ENCODE measurements at regions not wholly inside any gene's neighbourhood (a gene's known extent, or its start where the extent isn't known, plus 50 kb on each side); places are given as distances from the start of the nearest gene placed in this dataset.

DNA sequence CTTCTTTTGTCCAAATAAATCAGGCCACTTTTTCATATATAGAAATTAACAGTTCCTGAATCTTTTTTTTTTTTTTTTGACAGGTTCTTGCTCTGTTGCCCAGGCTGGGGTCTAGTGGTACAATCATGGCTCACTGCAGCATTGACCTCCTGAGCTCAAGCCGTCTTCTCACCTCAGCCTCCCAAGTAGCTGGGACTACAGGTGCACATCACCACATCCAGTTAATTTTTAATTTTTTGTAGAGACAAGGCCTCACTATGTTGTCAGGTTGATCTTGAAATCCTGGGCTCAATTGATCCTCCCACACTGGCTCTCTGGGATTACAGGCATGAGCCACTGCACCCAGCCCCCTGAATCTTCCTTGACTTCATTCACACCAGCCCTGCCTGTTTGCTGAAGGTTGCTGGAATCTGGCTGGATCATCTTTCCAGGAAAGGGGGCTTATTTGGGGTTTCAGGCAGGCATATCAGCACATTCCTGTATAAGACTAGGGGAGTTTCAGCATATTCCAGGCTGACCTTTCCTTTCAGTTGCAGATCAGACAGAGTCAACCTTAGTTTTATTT is 78.2 kb upstream of the ARHGAP29 start (continued):
- TF ChIP-seq, protein P1, sequence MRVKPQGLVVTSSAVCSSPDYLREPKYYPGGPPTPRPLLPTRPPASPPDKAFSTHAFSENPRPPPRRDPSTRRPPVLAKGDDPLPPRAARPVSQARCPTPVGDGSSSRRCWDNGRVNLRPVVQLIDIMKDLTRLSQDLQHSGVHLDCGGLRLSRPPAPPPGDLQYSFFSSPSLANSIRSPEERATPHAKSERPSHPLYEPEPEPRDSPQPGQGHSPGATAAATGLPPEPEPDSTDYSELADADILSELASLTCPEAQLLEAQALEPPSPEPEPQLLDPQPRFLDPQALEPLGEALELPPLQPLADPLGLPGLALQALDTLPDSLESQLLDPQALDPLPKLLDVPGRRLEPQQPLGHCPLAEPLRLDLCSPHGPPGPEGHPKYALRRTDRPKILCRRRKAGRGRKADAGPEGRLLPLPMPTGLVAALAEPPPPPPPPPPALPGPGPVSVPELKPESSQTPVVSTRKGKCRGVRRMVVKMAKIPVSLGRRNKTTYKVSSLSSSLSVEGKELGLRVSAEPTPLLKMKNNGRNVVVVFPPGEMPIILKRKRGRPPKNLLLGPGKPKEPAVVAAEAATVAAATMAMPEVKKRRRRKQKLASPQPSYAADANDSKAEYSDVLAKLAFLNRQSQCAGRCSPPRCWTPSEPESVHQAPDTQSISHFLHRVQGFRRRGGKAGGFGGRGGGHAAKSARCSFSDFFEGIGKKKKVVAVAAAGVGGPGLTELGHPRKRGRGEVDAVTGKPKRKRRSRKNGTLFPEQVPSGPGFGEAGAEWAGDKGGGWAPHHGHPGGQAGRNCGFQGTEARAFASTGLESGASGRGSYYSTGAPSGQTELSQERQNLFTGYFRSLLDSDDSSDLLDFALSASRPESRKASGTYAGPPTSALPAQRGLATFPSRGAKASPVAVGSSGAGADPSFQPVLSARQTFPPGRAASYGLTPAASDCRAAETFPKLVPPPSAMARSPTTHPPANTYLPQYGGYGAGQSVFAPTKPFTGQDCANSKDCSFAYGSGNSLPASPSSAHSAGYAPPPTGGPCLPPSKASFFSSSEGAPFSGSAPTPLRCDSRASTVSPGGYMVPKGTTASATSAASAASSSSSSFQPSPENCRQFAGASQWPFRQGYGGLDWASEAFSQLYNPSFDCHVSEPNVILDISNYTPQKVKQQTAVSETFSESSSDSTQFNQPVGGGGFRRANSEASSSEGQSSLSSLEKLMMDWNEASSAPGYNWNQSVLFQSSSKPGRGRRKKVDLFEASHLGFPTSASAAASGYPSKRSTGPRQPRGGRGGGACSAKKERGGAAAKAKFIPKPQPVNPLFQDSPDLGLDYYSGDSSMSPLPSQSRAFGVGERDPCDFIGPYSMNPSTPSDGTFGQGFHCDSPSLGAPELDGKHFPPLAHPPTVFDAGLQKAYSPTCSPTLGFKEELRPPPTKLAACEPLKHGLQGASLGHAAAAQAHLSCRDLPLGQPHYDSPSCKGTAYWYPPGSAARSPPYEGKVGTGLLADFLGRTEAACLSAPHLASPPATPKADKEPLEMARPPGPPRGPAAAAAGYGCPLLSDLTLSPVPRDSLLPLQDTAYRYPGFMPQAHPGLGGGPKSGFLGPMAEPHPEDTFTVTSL (CRISPR knock-in tag; IDR thresholded peaks at IDR 0.05; ENCODE audit: borderline replicate concordance), result no peak
- TF ChIP-seq PAWR (CRISPR knock-in tag; IDR thresholded peaks at IDR 0.05; ENCODE audit: borderline replicate concordance) (no peak), ZNF713 (CRISPR knock-in tag; IDR thresholded peaks at IDR 0.05) (no peak), MED13 (CRISPR knock-in tag; IDR thresholded peaks at IDR 0.05) (0 out of 2 replicates have a peak, but pooled peaks have one; percentile 34), JUNB (CRISPR knock-in tag; IDR thresholded peaks at IDR 0.05; ENCODE audit: borderline replicate concordance) (no peak), ZNF12 (CRISPR knock-in tag; IDR thresholded peaks at IDR 0.05) (0 out of 2 replicates have a peak, but pooled peaks have one; percentile 17), TP53 (CRISPR knock-in tag; conservative IDR thresholded peaks at IDR 0.05) (no peak), CAMTA2 (CRISPR knock-in tag; IDR thresholded peaks at IDR 0.05; ENCODE audit: borderline replicate concordance) (no peak), ZNF670 (CRISPR knock-in tag; IDR thresholded peaks at IDR 0.05; ENCODE audit: borderline replicate concordance) (no peak), ZBTB3 (CRISPR knock-in tag; IDR thresholded peaks at IDR 0.05; ENCODE audit: borderline replicate concordance, low read depth) (no peak), DR1 (CRISPR knock-in tag; IDR thresholded peaks at IDR 0.05) (no peak), SOX5 (CRISPR knock-in tag; IDR thresholded peaks at IDR 0.05; ENCODE audit: borderline replicate concordance) (no peak), GTF2F1 (IDR thresholded peaks at IDR 0.05; ENCODE audit: low read length) (no peak), ZNF44 (CRISPR knock-in tag; IDR thresholded peaks at IDR 0.05) (no peak), ZNF598 (CRISPR knock-in tag; IDR thresholded peaks at IDR 0.05; ENCODE audit: borderline replicate concordance) (no peak)
- TF ChIP-seq, protein P2, sequence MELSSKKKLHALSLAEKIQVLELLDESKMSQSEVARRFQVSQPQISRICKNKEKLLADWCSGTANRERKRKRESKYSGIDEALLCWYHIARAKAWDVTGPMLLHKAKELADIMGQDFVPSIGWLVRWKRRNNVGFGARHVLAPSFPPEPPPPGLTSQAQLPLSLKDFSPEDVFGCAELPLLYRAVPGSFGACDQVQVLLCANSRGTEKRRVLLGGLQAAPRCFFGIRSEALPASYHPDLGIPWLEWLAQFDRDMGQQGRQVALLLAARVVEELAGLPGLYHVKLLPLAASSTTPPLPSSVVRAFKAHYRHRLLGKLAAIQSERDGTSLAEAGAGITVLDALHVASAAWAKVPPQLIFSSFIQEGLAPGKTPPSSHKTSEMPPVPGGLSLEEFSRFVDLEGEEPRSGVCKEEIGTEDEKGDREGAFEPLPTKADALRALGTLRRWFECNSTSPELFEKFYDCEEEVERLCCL (CRISPR knock-in tag; IDR thresholded peaks at IDR 0.05; ENCODE audit: borderline replicate concordance), result no peak
- TF ChIP-seq, protein P3, sequence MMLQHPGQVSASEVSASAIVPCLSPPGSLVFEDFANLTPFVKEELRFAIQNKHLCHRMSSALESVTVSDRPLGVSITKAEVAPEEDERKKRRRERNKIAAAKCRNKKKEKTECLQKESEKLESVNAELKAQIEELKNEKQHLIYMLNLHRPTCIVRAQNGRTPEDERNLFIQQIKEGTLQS (CRISPR knock-in tag; IDR thresholded peaks at IDR 0.05), result no peak
- TF ChIP-seq, protein P4, sequence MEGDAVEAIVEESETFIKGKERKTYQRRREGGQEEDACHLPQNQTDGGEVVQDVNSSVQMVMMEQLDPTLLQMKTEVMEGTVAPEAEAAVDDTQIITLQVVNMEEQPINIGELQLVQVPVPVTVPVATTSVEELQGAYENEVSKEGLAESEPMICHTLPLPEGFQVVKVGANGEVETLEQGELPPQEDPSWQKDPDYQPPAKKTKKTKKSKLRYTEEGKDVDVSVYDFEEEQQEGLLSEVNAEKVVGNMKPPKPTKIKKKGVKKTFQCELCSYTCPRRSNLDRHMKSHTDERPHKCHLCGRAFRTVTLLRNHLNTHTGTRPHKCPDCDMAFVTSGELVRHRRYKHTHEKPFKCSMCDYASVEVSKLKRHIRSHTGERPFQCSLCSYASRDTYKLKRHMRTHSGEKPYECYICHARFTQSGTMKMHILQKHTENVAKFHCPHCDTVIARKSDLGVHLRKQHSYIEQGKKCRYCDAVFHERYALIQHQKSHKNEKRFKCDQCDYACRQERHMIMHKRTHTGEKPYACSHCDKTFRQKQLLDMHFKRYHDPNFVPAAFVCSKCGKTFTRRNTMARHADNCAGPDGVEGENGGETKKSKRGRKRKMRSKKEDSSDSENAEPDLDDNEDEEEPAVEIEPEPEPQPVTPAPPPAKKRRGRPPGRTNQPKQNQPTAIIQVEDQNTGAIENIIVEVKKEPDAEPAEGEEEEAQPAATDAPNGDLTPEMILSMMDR (CRISPR knock-in tag; IDR thresholded peaks at IDR 0.05), result no peak
- TF ChIP-seq, protein P5, sequence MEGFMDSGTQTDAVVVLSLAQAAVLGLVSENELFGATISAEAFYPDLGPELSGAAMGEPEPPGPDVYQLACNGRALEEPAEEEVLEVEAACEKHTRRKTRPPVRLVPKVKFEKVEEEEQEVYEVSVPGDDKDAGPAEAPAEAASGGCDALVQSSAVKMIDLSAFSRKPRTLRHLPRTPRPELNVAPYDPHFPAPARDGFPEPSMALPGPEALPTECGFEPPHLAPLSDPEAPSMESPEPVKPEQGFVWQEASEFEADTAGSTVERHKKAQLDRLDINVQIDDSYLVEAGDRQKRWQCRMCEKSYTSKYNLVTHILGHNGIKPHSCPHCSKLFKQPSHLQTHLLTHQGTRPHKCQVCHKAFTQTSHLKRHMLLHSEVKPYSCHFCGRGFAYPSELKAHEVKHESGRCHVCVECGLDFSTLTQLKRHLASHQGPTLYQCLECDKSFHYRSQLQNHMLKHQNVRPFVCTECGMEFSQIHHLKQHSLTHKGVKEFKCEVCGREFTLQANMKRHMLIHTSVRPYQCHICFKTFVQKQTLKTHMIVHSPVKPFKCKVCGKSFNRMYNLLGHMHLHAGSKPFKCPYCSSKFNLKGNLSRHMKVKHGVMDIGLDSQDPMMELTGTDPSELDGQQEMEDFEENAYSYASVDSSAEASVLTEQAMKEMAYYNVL (CRISPR knock-in tag; IDR thresholded peaks at IDR 0.05; ENCODE audit: borderline replicate concordance), result no peak

All from HepG2 (cell line).